GM12891 (cell line): ENCODE measurements at regions not wholly inside any gene's neighbourhood (a gene's known extent, or its start where the extent isn't known, plus 50 kb on each side); places are given as distances from the start of the nearest gene placed in this dataset.

Source experiments
- POLR2A ChIP-seq: IDR thresholded peaks from 2 replicates; pipeline ENCODE4 v1.6.1; 2011; ENCODE audit warnings: low read depth, low read length, control low read depth
- POLR2AphosphoS5 ChIP-seq: IDR thresholded peaks from 2 replicates; pipeline ENCODE4 v1.6.1; 2011; ENCODE audit warnings: low read depth, low read length, control low read depth
- POU2F2 ChIP-seq: IDR thresholded peaks from 2 replicates; pipeline ENCODE4 v1.6.1; 2011; ENCODE audit warnings: low read depth, mild to moderate bottlenecking, control low read depth, low read length, moderate library complexity
- SPI1 ChIP-seq: IDR thresholded peaks from 2 replicates; pipeline ENCODE4 v1.6.1; 2011; ENCODE audit warnings: low read depth, low read length, control low read depth
- TAF1 ChIP-seq: IDR thresholded peaks from 2 replicates; pipeline ENCODE4 v1.6.1; 2011; ENCODE audit warnings: low read depth, low read length, control low read depth

DNA sequence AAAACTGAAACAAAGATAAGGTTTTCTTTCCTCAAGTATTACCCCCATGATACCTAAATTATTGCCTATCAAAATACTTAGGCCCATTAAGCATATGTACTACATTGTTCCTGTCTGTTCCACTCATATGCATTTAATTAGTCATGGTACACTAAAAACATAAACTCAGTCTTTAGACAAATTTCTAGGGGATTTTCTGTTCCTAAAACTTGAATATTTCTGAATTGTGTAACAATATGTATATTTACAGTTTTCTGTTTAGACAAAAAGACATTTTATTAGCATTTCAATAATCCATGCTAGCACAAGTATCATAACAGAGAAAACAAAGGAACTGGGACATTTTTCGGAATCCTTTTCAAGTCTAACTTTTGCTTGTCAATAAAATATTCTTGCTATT, 234.2 kb downstream of the CRPPA start:
- TF ChIP-seq POLR2A (no peak), TAF1 (no peak), SPI1 (no peak), POLR2AphosphoS5 (no peak), POU2F2 (no peak)
